ENCODE measurements at regions not wholly inside any gene's neighbourhood (a gene's known extent, or its start where the extent isn't known, plus 50 kb on each side); places are given as distances from the start of the nearest gene placed in this dataset.
"Not testable (repeated sequence)": the region's sequence is repeated elsewhere in the genome, so short reads cannot be mapped to it uniquely, and the experiment has no call there.

GRCh38 chr12:46491548-46491947 is 119.0 kb upstream of the SLC38A2 start:
- no peak for DNase-seq (ENCODE audit: low read depth in 2 of 2)

GRCh38 chr12:46490635-46491034 is 118.1 kb upstream of the SLC38A2 start:
- DNase-seq (ENCODE audit: low read depth in 2 of 2): no peak

DNA sequence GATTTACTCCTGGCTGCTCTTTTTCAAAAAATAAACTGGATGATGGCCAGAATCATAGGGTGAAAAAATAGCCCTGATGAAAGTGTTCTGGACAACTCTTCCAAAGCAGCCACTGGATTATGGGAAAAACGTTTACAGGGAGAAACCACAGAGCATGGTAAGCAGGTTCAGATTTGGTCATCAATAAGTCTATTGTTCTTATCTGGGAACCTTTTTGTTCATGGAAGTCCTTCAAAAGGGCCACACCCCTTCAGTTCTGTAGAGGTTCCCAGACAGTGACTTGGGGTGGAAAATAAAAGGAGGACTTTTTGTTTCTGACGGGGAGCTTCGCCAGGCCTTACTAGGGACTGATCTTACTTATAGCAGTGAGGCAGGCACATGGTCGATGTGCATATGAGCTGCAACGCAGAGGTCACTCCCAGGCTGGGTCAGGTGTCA is 117.4 kb upstream of the SLC38A2 start:
- no peak for DNase-seq (ENCODE audit: low read depth in 2 of 2)

DNA sequence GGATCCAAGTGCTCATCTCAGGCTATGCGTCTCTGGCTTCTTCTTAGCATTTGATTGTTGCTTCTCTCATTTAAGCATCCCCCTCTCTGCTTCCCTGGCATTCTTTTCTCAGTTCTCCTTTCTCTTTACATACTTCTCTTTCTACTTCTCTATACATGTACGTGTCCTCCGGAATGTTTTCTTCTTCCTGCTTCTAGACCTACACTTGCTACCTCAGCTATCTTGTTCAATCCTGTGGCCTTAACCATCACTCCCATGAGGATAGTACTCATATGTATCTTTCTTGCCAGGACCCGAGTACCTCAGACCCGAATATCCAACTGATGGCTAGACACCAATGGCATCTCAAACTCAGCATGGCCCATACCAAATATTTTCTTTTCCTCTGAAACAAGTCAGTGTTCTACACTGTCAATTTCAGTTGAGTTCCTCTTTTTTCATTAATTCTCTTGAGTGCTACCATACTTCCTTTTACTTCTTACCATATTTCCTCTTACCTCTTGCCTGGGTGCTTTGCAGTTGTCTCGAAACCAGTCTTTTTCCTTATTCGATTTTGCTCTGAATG is 115.1 kb upstream of the SLC38A2 start:
- DNase-seq (ENCODE audit: low read depth in 2 of 2): no peak

DNA sequence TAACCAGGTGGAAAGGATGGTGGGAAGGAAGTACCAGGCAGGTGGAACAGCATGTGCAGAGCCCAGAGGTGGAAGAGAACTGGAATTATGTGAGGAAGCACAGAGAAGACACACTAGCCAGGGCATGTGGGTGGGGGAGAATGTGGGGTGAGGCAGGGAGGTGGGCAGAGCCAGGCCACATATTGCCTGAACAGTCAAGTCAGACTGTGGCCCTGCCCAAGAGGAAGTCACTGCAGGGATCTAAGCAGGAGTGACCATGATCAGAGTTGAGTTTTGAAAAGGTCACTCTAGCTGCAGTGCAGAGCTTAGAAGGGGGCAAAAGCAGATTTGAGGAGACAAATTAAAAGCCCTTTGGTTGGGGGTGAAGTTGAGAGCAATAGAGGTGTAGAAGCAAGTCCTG is 114.0 kb upstream of the SLC38A2 start:
- DNase-seq (ENCODE audit: low read depth in 2 of 2): no peak

- no peak for DNase-seq (ENCODE audit: low read depth in 2 of 2)
Observed at GRCh38 chr12:46485853-46486252, 113.3 kb upstream of the SLC38A2 start.

- DNase-seq (ENCODE audit: low read depth in 2 of 2): no peak
Observed at GRCh38 chr12:46484396-46485061, 112.0 kb upstream of the SLC38A2 start.

GRCh38 chr12:46483572-46484395 is 111.2 kb upstream of the SLC38A2 start:
- DNase-seq (ENCODE audit: low read depth in 2 of 2): no peak

DNA sequence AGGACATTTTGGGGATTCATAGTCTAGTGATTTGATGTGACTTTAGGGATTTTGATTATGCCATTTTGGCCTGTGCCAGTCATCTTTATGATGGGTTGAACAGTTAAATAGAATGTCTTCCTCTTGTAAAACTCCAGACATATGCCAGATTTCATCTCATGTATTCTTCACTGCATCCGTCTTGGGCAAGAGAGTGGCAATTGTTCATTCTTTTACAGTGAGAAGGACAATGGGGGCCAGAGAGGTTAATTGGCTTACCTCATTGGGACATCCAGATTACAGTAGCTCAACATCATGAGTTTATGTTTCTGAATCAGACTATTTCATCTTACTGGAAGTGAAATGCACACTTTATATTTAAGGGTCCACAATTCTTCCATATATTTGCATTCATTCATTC is 108.2 kb upstream of the SLC38A2 start:
- DNase-seq (ENCODE audit: low read depth in 2 of 2): no peak

GRCh38 chr12:46480316-46480715 is 107.7 kb upstream of the SLC38A2 start:
- DNase-seq (ENCODE audit: low read depth in 2 of 2): no peak

GRCh38 chr12:46478123-46478522 is 105.5 kb upstream of the SLC38A2 start:
- DNase-seq (ENCODE audit: low read depth in 2 of 2): no peak

- no peak for DNase-seq (ENCODE audit: low read depth in 2 of 2)
Observed at GRCh38 chr12:46477541-46477940, 105.0 kb upstream of the SLC38A2 start.

DNA sequence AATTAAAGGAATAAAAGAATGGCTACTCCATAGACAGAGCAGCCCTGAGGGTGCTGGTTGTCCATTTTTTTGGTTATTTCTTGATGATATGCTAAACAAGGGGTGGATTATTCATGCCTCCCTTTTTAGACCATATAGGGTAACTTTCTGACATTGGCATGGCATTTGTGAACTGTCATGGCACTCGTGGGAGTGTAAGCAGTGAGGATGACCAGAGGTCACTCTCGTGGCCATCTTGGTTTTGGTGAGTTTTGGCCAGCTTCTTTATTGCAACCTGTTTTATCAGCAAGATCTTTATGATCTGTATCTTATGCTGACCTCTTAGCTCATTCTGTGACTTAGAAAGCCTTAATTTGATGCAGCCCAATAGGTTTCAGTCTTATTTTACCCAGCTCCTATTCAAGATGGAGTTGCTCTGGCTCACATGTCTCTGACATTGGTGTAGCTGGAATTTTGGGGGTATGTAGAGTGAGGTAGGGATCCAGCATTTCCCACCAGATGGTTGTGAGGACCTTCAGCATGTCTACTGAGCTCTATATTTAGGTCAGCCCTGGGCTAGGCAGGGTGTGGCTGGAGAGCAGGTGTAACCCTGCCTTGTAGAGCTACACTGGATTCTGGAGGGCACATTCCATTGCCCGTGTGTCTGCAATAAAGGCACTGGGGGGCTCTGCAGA is 103.5 kb upstream of the SLC38A2 start:
- DNase-seq (ENCODE audit: low read depth in 2 of 2): no peak

- not testable (repeated sequence) for DNase-seq (ENCODE audit: low read depth in 2 of 2)
Observed at GRCh38 chr12:46474385-46474784, 101.8 kb upstream of the SLC38A2 start.

DNA sequence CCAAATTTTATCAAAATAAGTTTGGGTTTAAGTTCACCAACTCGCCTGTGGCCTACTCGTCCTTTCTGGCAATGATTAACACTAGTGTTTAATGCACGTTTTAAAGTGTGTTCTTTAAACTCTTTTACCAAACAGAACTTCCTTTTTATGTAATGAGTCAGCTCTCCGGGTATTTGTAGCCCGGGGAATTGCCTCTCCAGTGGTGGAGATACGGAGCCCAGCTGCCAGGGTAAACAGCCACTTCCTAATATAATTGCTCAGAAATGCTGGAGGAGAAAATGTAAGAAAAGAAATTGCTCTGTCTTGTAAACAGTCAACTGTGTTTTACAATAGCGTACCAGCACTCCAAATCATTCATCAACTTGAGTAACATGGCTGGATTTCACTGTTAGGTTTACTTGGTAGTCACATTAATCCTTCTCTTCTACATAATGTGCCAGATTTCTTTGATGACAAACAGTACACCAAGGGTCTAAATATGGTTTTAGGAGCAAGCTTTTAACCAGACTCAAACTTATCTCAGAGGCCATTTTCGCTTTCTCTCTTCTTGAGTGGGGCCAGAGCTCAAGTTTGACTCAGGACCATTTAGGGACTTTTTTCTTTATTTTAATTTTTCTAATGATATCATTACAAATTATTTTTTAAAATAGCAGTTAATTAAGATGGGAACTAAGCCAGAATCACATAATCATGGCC is 101.2 kb upstream of the SLC38A2 start:
- DNase-seq (ENCODE audit: low read depth in 2 of 2): no peak

DNA sequence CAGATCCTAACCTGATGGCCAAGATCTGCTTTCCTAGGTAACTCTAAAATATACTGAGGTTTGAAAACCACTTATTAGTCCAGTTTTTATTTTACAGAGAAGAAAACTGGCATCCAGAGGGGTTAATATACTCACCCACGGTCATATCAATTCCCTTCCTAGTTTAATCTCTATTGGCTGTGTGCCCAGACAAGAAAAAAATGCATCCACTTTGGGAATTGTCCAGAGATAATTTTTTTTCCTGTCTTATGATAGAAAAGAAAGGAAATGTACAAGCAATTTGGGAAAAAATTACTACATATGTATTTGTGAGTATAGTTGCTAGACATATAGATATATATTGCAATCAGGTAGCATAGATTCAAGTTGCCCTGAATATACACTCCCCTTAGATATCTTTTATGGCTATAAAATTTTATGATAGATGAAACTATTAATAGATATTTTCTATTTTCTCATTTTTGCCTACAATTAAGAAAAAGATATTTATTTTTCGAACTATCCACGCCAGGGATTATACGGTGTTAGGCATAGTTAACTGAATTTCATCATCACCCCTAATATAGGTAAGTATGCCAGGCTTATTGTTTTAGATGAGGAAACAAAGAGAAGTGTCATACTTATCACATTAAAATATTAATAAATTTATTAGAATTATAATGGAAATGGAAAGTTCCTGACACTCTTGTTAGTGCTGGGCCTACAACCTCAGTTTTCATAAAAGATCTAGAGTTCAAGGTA is 100.5 kb upstream of the SLC38A2 start:
- DNase-seq (ENCODE audit: low read depth in 2 of 2): no peak

DNA sequence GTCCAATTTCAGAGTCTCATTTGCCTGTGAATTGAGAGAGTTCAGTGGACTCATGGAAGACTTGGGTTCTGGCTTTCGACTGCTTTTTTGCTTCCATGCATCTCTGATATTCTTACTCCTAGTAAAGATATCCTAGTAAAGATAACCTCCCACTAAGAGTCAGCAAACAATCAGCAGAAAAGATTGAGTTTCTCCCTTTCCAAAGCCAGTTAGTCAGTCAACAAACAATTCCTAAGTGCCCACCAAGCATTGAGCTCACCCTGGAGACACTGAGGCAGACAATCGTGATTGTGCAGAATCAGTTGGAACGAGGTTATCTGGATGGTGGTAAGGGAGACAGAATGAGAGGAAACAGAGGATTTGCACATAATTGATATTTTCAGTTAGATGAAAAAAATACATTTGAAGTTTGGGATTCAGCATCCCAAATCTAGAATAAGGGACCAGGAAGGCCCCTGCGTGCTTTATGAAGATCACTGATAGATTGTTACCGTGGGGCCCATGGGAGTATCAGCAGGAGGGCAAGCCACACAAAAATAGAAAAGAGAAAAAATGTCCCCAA is 99.7 kb upstream of the SLC38A2 start:
- no peak for DNase-seq (ENCODE audit: low read depth in 2 of 2)

GRCh38 chr12:46471404-46471803 is 98.8 kb upstream of the SLC38A2 start:
- DNase-seq (ENCODE audit: low read depth in 2 of 2): no peak

DNA sequence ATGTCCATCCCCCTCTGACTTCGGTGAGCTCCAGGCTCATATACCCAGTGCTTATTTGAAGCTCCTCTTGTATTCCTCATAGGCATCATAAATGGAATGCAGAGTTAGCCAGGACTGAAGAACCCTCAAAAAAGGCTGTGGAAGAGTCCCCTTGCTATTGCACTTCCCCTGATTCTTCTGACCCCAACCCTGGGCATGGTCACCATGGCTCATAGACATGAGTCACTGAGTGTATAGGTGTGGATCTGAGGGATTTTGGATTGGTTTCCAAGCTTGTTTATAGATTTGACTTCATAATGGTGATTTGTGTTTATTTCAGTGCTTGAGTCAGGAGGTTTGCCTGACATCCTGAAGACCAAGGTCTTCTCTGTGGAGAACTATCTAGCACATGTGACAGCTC is 98.4 kb upstream of the SLC38A2 start:
- no peak for DNase-seq (ENCODE audit: low read depth in 2 of 2)

DNA sequence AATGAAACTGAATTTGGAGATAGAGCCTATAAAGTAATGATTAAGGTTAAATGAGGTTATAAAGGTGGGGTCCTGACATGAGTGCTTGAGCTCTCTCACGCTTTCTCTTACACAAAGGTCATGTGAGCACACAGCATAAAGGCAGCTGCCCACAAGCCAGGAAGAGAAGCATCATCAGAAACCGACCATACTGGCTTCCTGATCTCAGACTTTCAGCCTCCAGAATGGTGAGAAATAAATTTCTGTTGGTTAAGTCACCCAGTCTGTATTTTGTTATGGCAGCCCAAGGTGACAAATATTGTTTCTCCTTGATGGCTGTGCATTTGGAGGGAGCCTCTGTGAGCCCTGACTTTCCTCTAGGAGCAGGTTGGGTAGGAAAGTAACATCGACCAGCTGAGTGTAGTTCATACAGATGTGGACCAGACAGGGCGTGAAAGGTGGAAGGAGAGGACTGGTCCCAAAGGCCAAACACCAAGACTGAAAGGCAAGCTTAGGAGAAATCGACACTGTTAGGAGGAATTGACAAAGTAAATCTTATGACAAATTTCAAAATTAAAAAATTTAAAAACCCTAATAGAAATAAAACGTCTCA is 97.6 kb upstream of the SLC38A2 start:
- no peak for DNase-seq (ENCODE audit: low read depth in 2 of 2)

Data from stimulated activated CD4-positive, alpha-beta T cell treated with anti-CD3 and anti-CD28 coated beads, Interleukin-1b, Interleukin-23, amount 100 ng/mL, for 4 hours (primary cell).